GM21526 (cell line): ENCODE measurements at regions not wholly inside any gene's neighbourhood (a gene's known extent, or its start where the extent isn't known, plus 50 kb on each side); places are given as distances from the start of the nearest gene placed in this dataset.
A peak's percentile ranks its signal among the peaks of the same experiment; 100 is the strongest.
"Not testable (repeated sequence)": the region's sequence is repeated elsewhere in the genome, so short reads cannot be mapped to it uniquely, and the experiment has no call there.

Experiments
- ATAC-seq: cut with Tn5 transposase; IDR thresholded peaks from one replicate; pipeline ENCODE4 v1.9.1; 2021; ENCODE audit warnings: moderate library complexity; ENCODE audit not compliant: unreplicated experiment, low FRiP score

DNA sequence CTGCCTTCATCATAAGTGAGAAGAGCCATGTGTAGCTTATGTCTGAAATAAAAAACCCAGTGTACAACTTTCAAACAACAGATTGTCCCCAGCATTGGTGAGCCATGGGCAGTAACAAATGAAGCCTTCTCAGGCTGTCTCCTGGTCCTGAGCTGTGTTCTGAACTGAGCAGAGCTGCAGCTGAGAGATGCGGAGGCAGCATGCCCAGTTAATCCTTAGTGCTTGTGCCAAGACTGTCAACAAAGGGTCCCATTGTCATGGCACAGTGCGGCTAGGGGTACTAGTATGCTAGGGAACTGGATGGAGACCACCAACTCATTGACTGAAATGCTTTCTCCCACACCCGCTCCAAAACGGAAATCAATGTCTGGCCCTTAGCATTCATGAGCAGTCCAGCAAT is 154.3 kb downstream of the RMST start:
- ATAC-seq = no peak

DNA sequence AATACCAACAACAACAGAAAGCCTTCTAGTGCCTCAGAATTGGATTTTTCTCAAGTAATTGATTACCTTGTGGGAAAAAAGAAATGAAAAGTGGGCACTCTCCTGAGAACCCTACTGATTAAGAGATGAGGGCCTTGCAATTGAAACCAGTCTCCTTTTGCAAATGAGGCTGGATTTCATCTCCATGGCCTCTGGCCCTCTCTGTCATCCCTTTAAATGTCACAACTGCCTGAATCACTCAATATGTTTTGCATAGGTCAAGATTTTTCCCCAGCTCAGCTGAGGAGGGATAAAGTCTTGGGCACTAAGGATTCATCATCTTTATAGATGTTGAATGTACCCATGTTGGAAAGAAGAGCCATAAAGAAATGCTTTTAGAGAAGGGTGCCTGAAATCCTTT is 166.4 kb downstream of the RMST start:
- ATAC-seq = no peak

DNA sequence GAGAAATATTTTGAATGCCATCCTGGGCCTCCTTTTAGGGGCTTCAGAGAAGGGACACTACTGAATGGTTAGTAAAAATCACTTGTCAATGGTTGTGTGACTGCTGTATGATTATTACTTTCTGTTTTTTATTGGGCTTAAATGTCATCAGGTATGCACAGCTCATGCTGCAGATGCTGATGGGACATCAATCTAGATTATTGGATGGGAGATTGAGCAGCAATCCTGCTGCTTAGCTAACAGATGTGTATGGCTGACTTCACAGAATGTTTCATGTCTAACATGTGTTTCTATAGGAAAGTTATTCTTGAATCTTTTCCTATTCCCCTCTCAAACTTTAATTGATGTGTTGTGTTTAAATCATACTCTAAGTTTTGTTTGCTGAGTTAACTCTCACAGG is 166.8 kb downstream of the RMST start:
- ATAC-seq = no peak

DNA sequence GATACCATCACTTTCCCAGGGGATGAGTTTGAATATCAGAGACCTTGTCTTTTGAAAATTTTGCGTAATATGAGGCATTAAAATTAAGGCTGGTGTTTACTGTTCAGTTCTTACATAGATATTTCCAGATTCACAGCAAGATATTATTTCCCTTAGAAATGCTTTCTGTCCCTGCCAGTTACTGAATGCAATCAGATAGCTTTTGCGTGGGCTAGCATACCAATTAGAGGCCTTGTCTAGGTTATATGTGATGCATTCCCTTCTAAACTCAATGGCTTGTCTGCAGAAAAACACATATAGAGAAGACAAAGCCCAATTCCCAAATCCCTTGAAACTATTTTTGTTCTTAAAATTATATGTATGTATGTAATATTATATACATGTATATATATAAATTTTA is 167.8 kb downstream of the RMST start:
- ATAC-seq = no peak

DNA sequence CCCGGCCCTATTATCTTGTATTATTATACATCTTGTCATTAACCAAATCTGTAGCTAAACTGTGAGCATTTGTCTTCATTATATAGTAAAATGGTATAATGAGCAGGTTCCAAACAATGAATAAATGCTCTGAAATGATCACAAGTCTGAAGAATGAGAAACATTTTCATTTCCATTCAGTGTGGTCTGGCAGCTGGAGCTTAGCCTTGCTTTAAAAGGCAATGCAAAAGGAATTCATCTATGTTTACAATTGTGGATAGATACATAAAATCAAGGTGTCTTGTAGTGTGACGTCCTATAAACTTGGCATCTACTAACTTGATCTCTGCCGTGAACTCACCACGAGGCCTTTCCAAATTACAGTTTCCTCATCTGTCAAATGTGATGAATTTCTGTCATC is 168.3 kb downstream of the RMST start:
- ATAC-seq = no peak

DNA sequence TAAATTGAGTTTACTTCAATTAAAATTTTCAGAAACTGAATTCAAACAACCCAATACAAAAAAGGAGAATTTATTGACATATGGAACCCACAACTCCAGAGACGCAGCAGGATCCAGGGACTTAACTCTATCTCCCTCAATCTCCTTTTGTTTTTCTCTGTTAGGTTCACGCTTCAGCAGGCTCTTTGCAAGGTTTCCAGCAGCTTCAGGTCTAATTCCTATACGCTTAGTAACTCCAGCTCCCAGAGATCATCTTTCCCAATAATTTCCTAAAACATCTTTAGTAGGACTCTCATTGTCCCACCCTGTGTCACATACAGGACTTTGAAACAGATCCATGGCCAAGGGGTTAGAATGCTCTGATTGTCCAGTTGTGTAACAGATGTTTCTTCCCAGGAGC is 175.2 kb downstream of the RMST start:
- no peak for ATAC-seq

DNA sequence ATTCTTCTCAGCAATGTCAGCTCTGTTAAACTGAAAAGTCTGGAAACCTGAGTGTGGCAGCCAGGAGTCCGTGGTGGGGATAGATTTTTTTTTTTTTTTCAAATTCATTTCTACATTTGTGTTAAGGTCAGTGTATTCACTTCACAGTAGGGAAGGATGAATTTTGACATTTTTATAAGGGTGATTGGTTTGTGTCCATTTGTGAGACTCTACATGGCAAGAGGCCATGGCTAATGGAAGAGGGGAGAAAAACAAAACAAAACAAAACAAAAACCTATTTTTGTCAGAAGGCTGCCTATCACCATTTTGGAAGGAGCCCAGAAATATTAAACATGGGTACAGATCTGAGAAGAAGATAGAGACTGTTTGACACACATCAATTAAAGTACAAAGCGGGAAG is 176.1 kb downstream of the RMST start:
- no peak for ATAC-seq

DNA sequence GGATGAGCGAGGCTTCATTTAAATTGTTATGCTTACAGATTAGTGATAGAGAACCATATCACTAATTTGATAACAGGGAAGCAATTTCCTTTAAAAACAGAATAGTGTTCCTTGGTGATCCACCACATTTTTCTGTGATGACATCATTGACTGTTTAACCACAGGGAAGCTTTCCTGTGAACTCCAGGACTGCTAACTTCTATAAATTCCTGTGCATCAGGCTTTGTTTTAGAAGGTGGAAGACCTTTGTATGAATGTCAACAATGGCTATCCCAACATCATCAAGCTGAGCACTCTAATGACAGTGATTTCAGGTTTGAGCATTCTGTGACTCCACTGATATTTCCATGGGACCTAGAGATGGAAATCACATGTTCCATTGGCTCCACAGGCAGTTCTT is 177.1 kb downstream of the RMST start:
- no peak for ATAC-seq

DNA sequence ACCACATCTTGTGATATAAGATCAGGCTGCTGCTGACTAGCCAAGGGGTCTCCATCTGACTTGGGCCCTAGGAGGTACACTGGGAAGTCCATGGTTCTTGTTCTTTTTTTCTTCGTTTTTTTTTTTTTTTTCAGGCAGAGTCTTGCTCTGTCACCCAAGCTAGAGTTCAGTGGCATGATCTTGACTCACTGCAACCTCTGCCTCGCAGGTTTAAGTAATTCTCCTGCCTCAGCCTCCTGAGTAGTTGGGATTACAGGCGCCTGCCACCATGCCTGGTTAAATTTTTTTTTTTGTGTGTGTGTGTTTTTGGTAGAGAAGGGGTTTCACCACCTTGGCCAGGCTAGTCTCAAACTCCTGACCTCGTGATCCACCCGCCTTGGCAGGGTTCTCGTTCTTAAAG is 178.2 kb downstream of the RMST start:
- ATAC-seq = no peak

DNA sequence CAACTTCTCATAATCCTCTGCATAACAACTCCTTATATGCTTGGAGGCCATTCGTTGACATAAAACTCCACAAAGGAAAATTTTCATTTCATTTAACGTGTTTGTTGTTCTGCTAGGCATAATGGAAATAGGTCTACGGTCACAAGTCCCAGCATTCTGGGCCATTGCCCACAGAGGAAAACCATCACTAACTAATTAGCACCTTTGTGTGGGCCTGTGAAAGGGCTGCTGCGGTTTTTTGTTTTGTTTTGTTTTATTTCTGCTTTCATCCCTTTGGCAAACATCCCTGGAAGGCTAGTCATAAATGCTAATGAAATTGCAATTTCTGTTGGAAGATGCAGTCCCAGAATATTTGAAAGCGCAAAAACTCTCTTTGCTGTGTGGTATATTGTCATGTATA is 180.3 kb downstream of the RMST start:
- no peak for ATAC-seq

DNA sequence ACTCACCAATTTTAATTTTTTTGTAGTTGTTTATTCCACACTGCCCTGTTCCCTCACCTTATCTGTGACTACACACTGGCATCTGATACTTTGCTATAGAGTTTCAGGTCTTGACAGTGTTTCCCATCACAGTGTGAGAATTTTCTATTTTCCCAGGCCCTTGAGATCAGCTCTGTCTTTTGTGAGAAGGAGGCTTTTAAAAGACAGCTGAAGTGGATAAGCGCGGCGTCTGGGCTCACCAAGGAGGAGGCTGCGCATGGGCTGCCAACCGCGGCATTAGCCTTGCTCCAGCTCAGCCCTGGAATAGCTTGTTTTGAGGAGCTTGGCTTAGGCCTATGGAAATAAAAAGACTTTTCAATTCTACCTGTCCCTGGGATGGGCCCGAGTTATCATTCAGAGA is 181.3 kb downstream of the RMST start:
- ATAC-seq = no peak

DNA sequence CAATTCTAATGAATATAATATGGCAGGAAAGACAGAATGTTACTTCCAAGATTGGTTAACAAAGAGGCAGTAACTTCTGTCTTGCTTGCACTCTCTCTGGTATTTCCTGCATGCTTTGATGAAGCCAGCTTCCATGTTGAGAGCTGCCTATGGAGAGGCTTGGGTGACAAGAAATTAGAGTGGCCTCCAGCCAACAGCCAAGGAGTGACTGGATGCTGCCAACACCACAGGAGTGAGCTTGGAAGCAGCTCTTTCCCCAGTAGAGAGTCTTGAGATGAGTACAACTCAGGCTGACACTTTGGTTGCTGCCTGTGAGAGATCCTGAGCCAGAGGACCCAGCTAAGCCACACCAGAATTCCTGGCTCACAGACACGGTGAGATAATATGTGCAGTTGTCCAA is 183.1 kb downstream of the RMST start:
- ATAC-seq = no peak

DNA sequence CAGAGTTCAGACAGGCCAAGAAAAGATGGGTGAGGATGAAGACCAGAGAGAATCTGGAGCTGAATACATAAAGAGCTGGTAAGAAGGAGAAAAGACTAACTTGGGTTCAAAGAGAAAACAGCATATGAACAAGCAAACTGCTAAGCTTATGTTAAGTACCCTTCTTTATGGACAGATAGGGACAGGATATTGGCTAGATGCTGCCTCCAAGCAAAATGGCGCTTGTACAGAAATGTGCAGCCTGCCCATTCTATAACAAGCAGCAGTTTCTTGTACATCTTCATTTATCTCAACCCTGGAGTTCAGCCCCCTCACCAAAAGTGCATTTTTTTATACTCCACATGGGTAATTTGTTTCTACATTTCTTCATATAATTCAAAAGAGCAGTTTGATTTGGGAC is 184.5 kb downstream of the RMST start:
- ATAC-seq = no peak

DNA sequence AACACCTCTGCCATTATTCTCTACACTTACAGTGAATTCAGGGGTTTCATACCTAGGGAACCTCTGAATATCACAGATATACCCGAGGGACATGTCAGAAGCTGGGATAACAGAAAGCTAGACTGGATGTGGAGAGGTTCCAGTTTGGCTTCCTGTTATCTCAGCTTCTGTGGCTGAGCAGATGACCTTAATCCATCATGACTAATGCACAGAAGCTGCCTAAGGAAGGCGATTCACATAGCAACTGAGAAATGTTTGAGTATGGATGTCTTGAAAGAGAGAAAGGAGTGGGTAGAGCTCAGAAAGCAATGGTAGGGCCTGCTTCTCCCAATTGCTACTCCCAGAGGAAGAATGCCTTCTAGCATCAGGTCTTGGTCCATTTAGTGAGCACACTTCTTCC is 187.6 kb downstream of the RMST start:
- no peak for ATAC-seq

DNA sequence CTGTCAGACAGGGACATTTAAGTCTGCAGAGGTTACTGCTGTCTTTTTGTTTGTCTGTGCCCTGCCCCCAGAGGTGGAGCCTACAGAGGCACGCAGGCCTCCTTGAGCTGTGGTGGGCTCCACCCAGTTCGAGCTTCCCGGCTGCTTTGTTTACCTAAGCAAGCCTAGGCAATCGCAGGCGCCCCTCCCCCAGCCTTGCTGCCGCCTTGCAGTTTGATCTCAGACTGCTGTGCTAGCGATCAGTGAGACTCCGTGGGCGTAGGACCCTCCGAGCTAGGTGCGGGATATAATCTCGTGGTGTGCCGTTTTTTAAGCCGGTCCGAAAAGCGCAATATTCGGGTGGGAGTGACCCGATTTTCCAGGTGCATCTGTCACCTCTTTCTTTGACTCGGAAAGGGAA is 193.9 kb downstream of the RMST start:
- ATAC-seq = not testable (repeated sequence)

DNA sequence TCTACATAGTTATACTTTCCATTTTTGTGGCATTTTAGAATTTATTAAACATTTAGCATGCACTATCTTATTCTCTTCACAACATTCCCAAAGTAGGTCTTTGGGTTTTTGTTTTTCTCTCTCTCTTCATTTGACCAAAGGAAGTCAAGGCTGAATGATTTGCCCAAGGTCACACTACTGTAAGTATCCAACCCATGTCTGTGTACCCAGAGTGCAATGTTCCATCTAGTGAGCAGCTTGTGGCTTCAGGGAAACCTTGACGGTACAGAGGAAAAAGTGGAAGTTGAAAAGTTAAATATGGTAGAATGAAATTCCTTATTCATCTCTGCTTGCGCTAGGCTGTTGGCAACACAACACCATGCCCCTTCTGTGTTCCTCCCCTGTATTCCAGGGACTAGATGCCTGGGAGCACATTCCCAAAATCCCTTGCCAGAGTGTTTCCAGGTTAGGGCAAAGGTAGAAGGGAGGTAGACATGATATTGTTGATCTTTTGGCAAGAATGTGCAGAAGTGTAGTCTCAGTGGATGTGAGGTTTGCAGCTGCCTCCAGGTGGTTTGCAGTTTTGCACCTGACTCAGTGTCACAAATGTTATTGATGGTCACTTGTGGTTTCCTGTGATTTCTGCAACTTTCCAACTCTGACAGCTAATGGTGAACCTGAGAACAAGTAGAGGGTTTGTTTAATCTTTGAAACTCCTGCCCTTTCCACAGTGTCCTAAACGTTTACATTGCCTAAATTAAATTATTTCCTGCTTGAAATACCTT is 196.7 kb downstream of the RMST start:
- no peak for ATAC-seq

DNA sequence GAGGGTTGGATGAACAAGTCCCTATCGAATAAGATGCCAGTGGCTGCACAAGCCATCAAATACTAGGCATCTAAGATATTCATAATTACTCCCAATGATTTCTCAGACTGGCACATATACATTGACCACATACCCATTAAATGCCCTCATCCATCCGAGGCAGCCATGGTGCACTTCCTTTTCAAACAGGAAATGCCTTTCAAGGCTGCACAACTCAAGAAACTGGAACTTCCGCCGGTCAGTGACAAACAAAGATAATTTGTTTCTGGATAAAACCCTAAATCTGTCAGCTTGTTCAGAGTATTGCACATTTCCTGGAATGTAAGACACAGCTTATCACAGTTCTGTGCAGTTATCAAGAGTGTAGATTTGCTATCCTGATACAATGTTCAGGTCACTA is 203.7 kb downstream of the RMST start:
- no peak for ATAC-seq

DNA sequence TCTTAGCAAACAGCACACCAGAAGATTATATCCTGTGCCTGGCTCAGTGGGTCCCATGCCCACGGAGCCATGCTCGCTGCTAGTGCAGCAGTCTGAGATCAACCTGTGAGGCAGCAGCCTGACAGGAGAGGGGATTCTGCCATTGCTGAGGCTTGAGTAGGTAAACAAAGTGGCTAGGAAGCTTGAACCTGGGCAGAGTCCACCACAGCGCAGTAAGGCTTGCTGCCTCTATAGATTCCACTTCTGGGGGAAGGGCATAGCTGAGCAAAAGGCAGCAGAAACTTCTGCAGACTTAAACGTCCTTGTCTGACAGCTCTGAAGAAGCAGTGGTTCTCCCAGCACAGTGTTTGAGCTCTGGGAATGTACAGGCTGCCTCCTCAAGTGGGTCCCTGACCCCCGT is 210.3 kb downstream of the RMST start:
- ATAC-seq = no peak

DNA sequence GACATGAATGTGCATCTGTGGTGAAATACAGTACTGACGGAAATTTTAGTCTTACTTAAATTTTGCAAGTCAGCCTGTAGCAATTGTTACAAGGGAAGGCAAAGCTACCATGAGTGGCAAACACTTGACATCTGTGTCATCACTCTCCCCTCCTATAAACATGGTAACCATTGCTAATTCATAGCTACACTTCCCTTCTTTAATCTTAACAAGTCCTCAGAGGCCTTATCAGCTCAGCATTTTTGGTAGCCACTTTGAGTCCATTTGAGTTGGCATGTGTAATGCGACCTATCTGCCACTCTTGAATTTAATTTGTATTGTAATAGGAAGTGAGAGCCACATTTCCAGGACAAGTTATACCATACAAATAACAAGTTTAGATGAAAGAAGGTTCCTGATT is 218.1 kb downstream of the RMST start:
- ATAC-seq = no peak

DNA sequence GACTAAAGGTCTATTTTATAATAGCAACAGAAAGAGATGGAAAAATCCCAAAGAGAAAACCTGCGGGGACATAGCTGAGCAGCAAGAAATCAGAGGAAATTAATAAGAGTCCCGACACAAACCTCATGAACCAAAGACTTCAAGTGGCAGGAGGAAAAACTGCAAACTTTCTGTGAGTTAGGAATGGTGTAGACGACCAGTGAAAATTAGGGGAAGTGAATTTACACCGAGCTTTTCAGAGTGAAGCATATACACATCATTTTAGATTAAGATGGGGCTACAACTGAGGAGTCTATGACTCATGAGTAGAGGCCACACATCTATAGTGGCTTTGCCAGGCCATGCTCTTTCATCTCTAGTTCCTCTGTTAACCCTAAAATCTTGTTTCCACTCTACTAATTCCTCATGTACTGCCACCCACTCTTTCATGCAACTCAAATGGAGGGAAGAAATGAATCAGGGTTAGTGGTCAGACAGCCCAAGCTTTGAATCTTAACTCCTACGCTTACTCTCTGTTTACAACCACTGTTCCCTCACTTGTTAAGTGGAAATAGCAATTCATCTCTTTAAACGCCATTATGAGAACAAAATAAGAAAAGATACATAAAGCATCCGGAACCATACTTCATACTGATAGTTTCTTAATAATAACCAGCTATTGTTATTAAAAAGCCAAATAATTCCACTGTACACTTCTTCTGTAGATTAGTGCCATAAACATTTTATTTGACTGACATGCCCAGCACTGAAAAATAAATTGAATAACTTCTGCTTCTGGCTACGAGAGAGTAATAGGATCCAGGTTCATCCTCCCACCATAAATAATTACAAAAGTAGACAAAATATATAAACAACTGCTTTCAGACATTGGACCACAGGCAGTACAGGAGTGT is 219.3 kb downstream of the RMST start:
- ATAC-seq = peak; percentile 78

DNA sequence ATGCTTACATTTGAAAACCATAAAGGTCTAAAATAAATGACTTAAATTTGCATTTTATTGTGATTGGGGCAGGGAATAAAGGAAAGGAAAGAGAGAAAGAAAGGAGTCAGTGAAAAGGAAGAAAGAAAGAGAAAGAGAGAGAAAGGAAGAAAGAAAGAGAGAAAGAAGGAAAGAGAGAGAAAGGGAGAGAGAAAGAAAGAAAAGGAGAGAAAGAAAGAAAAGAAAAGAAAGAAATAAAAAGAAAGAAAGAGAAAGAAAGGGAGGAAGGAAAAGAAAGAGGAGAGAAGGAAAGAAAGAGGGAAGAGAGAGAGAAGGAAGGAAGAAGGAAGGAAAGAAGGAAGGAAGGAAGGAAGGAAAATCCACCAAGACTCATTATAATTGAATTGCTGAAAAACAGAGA is 222.8 kb downstream of the RMST start:
- no peak for ATAC-seq

DNA sequence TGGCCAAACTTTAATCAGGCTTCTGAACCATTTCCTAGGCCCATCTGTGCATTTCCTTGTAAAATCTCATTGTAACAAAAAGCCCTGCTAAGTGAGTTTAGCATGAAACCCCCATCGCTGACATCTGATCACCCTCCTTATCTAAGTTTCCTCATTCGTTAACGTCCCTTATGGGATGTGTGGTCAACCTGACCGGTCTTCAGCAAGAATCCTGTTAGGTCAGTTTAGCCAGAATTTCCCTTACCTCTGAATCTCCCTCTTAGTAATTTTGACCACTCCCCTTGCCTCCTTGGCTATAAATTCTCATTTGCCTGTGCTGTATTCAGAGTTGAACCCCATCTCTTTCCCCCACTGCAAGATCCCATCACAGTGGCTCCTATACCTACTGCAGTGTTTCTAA is 239.3 kb downstream of the RMST start:
- ATAC-seq = no peak
